ENCODE measurements at regions not wholly inside any gene's neighbourhood (a gene's known extent, or its start where the extent isn't known, plus 50 kb on each side); places are given as distances from the start of the nearest gene placed in this dataset.

DNA sequence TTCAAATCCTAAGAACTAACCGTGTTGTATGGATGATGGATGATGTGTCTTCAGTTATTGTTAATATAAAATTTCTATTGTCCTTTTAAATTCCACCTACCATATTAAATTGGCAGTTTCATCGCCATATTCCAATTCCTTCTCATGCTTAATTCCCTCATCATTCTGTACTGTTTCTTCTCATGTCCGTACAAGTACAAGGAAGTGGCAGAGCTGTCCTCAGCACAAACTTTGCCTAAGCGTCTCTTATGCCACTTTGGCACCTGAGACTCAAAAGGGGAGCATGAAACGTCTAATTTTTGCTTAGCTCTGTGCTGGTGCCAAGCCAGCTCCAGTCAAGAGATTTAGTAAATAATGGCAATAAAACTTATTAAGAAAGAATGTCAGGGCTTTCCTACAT, 158.2 kb upstream of the LAMA2 start:
- Histone ChIP-seq H3K4me1 (ENCODE audit: insufficient read depth, low read length, poor library complexity, severe bottlenecking) (peaks cover 8% of the 10 kb centered on the region), H3K9me3 (ENCODE audit: low read depth, low read length, poor library complexity, severe bottlenecking) (no peaks in the 10 kb centered on the region), H3K36me3 (ENCODE audit: insufficient read depth, low read length, poor library complexity, severe bottlenecking) (no peaks in the 10 kb centered on the region), H3K27me3 (replicated peaks; ENCODE audit: insufficient read depth, low read depth, low read length, poor library complexity) (no peaks in the 10 kb centered on the region), H3K27ac (ENCODE audit: low read depth, low read length, poor library complexity, severe bottlenecking) (no peak overlapping the region), H3K4me3 (ENCODE audit: low read depth, low read length, poor library complexity, severe bottlenecking) (no peak overlapping the region)
- BruUV-seq (replicated peaks): no TSS peak
- TF ChIP-seq EZH2 (IDR thresholded peaks at IDR 0.05; ENCODE audit: borderline replicate concordance, low read depth, low read length, poor library complexity, severe bottlenecking): no peak
- TF ChIP-seq, protein P1, sequence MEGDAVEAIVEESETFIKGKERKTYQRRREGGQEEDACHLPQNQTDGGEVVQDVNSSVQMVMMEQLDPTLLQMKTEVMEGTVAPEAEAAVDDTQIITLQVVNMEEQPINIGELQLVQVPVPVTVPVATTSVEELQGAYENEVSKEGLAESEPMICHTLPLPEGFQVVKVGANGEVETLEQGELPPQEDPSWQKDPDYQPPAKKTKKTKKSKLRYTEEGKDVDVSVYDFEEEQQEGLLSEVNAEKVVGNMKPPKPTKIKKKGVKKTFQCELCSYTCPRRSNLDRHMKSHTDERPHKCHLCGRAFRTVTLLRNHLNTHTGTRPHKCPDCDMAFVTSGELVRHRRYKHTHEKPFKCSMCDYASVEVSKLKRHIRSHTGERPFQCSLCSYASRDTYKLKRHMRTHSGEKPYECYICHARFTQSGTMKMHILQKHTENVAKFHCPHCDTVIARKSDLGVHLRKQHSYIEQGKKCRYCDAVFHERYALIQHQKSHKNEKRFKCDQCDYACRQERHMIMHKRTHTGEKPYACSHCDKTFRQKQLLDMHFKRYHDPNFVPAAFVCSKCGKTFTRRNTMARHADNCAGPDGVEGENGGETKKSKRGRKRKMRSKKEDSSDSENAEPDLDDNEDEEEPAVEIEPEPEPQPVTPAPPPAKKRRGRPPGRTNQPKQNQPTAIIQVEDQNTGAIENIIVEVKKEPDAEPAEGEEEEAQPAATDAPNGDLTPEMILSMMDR (conservative IDR thresholded peaks at IDR 0.05; ENCODE audit: low read depth, low read length): no peak
- intact Hi-C loops (cut with micrococcal nuclease; ENCODE audit: unreplicated experiment): loop anchor here (5.0 kb wide), 4 partner anchors 207 to 867 kb away; no protein-coding TSS in a partner anchor
- no peak for DNase-seq (ENCODE audit: low spot score)
- ChIA-PET CTCF (no interaction called here), POLR2A (ENCODE audit: low non-redundant PET) (no interaction called here)

- Histone ChIP-seq H3K4me1 (ENCODE audit: insufficient read depth, low read length, poor library complexity, severe bottlenecking) (peaks cover 8% of the 10 kb centered on the region), H3K27me3 (replicated peaks; ENCODE audit: insufficient read depth, low read depth, low read length, poor library complexity) (no peaks in the 10 kb centered on the region), H3K9me3 (ENCODE audit: low read depth, low read length, poor library complexity, severe bottlenecking) (no peaks in the 10 kb centered on the region), H3K27ac (ENCODE audit: low read depth, low read length, poor library complexity, severe bottlenecking) (no peak overlapping the region), H3K36me3 (ENCODE audit: insufficient read depth, low read length, poor library complexity, severe bottlenecking) (no peaks in the 10 kb centered on the region), H3K4me3 (ENCODE audit: low read depth, low read length, poor library complexity, severe bottlenecking) (no peak overlapping the region)
- BruUV-seq (replicated peaks): no TSS peak
- ChIA-PET CTCF (no interaction called here), POLR2A (ENCODE audit: low non-redundant PET) (no interaction called here)
- no peak for DNase-seq (ENCODE audit: low spot score)
- intact Hi-C loops (cut with micrococcal nuclease; ENCODE audit: unreplicated experiment): no loop called here
- no peak for TF ChIP-seq EZH2 (IDR thresholded peaks at IDR 0.05; ENCODE audit: borderline replicate concordance, low read depth, low read length, poor library complexity, severe bottlenecking)
- TF ChIP-seq, protein P1 (conservative IDR thresholded peaks at IDR 0.05; ENCODE audit: low read depth, low read length): no peak
Measured at GRCh38 chr6:128723667-128724066, 159.3 kb upstream of the LAMA2 start.

DNA sequence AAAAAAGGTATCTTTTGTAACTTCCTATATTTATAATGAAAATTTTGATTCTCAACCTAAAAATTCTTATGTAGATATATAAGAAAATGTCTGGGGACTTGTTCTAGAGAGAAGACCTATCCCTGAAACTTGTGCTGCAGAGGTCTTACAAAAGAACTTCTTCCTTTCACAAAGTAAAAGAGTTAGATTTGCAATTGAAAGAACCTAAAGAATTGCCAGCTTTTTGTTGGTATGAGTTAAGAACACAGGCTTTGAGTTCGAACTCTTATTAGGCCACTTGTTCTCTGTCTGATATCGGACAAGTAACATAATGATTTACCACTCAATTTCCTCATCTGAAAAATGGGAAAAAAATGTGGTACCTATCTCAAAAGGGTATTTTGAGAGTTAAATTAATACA, 162.0 kb upstream of the LAMA2 start:
- no peak overlapping the region for H3K4me3 ChIP-seq (ENCODE audit: low read depth, low read length, poor library complexity, severe bottlenecking)
- TF ChIP-seq, protein P1 (conservative IDR thresholded peaks at IDR 0.05; ENCODE audit: low read depth, low read length): no peak
- no peak for TF ChIP-seq EZH2 (IDR thresholded peaks at IDR 0.05; ENCODE audit: borderline replicate concordance, low read depth, low read length, poor library complexity, severe bottlenecking)
- H3K36me3 ChIP-seq (ENCODE audit: insufficient read depth, low read length, poor library complexity, severe bottlenecking): no peaks in the 10 kb centered on the region
- DNase-seq (ENCODE audit: low spot score): no peak
- ChIA-PET POLR2A (ENCODE audit: low non-redundant PET) (no interaction called here), CTCF (no interaction called here)
- intact Hi-C loops (cut with micrococcal nuclease; ENCODE audit: unreplicated experiment): no loop called here
- no peak overlapping the region for H3K27ac ChIP-seq (ENCODE audit: low read depth, low read length, poor library complexity, severe bottlenecking)
- peaks cover 6% of the 10 kb centered on the region for H3K4me1 ChIP-seq (ENCODE audit: insufficient read depth, low read length, poor library complexity, severe bottlenecking)
- BruUV-seq (replicated peaks): no TSS peak
- H3K27me3 ChIP-seq (replicated peaks; ENCODE audit: insufficient read depth, low read depth, low read length, poor library complexity): no peaks in the 10 kb centered on the region
- no peaks in the 10 kb centered on the region for H3K9me3 ChIP-seq (ENCODE audit: low read depth, low read length, poor library complexity, severe bottlenecking)

All from A673 (cell line).